HG03439 (cell line): ENCODE measurements at regions not wholly inside any gene's neighbourhood (a gene's known extent, or its start where the extent isn't known, plus 50 kb on each side); places are given as distances from the start of the nearest gene placed in this dataset.

Experiments
- ATAC-seq: cut with Tn5 transposase; IDR thresholded peaks from one replicate; pipeline ENCODE4 v1.9.1; 2021; ENCODE audit warnings: mild to moderate bottlenecking, moderate library complexity; ENCODE audit not compliant: unreplicated experiment

GRCh38 chr1:218964471-218965185 lies 209.1 kb upstream of the LYPLAL1 start:
- ATAC-seq: no peak

GRCh38 chr1:218965821-218966220 lies 207.9 kb upstream of the LYPLAL1 start:
- no peak for ATAC-seq

- no peak for ATAC-seq
Measured at GRCh38 chr1:218967254-218967653, 206.4 kb upstream of the LYPLAL1 start.

DNA sequence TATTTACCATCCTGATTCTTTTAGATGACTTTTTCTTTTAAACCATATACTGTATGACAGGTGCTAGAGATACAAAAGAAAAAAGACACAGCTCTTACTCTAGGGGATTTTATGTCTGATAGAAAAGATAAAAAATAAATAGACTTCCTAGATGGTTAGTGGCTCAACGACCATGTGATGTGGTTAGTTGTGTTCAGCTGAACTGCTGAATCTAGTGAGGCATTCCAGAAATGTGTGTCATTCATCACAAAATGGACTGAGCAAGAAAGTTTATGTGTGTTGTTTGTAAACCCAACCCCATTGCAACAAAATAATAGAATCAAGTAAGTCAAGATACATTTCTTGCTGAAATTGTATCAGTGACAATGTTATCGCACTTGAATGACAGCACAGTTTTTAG lies 205.8 kb upstream of the LYPLAL1 start:
- ATAC-seq: no peak

- no peak for ATAC-seq
Measured at GRCh38 chr1:218969006-218969405, 204.7 kb upstream of the LYPLAL1 start.

- no peak for ATAC-seq
Measured at GRCh38 chr1:218970397-218970990, 203.2 kb upstream of the LYPLAL1 start.

DNA sequence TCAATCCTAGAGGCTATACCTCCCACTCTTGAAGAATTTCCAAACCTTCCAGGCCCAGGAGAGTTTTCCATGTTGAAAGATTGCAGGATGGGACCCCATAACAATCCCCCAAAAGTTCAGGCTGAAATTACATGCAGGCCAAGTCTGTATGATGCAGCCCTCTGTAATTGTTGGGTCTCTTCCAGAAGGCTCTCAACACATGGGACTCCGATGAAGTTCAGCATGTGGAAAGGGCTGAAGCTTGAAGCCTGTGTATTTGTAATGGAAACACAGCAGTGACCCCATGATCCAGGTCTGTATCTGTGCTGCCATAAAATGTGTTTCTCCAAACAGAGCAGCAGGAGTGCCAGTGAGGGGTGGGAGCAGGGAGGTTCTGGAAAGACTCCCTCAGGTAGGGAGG lies 202.5 kb upstream of the LYPLAL1 start:
- ATAC-seq: no peak

GRCh38 chr1:218980881-218981280 lies 192.8 kb upstream of the LYPLAL1 start:
- ATAC-seq: no peak

- no peak for ATAC-seq
Measured at GRCh38 chr1:218982482-218982881, 191.2 kb upstream of the LYPLAL1 start.

- ATAC-seq: no peak
Measured at GRCh38 chr1:218983433-218983832, 190.2 kb upstream of the LYPLAL1 start.

GRCh38 chr1:218983848-218984247 lies 189.8 kb upstream of the LYPLAL1 start:
- no peak for ATAC-seq

GRCh38 chr1:218985424-218985984 lies 188.2 kb upstream of the LYPLAL1 start:
- ATAC-seq: no peak

DNA sequence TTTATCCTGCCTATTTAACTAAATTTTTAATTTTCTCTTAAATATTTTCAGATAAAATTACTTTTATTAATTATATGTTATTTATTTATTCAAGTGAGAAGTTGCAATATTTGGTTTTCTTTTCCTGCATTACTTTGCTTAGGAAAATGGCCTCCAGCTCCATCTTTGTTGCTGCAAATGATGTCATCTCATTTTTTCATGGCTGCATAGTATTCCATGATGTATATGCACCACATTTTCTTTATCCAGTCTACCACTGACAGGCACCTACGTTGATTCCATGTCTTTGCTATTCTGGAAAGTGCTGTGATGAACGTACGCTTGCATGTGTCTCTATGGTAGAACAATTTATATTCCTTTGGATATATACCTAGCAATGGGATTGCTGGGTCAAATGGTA lies 186.9 kb upstream of the LYPLAL1 start:
- ATAC-seq: no peak

DNA sequence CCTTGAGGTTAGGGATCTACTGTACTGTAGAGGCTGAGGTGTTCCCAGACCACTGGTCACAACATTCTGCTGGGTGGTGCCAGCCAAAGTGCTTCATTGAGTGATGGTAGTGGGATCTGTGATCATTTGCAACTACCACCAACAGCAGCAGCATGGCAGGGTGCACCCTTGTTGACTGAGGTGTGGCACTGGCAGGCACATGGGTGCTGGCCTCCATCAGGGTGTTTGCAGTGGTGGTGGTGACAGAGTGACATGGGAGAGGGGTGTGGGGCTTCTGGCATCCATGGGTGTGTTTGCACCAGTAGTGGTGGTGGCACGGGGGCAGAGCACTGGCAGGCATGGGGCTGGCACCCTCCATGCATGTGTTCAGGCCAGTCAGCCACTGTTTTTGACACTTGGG lies 183.7 kb upstream of the LYPLAL1 start:
- no peak for ATAC-seq

DNA sequence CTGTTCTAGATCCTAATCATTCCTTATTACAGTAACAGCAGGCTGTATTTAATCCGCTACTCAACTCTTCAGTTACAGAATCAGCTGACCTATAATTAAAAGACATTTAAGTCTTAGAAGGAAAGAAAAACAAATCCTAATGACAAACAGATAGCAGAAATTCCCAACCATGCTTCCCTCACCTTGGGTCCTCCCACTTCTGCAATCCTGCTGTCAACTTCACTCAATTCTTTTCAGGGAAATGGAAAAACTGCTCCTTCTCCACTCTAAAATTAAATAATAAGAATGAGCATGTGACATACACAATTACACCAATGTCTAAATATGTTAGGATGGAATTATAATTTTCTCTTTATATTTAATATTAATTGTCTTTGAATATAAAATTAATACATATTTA lies 182.6 kb upstream of the LYPLAL1 start:
- no peak for ATAC-seq

- no peak for ATAC-seq
Measured at GRCh38 chr1:218994615-218995014, 179.1 kb upstream of the LYPLAL1 start.

GRCh38 chr1:218995091-218995665 lies 178.5 kb upstream of the LYPLAL1 start:
- ATAC-seq: no peak

GRCh38 chr1:218996362-218996761 lies 177.3 kb upstream of the LYPLAL1 start:
- no peak for ATAC-seq

DNA sequence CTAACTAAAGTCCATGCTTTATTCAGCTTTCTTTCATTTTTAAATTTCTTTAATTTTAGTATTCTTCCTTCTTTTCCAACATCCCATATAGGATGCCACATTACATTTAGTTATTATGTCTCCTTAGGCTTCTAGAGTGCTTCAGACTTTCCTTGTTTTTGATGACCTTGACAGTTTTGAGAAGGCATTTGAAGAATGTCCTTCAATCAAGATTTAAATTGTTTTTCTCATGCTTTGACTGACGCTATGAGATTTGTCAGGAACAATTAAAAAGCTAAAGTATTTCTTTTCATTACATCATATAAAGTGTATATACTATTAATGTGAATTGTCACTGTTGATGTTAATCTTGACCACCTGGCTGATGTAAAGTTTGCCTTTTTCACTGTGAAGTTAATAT lies 173.7 kb upstream of the LYPLAL1 start:
- no peak for ATAC-seq

DNA sequence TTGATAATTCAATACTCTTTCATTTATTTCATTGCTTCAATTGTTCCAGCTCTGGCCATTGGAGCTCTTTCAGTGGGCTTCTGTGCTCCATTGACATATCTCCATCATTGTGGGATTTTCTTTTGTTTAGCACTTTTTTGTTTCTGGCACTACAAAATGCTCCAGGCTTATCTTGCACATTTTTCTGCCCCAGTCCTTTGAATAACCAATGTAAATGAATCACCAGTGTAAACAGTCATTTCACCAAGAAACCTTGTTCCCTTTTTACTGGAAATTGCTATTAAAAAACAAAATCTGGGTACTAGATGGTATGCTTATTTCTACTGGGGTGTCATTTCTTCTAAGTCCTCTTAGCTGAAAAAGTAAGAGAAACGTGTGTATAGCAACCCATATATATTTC lies 173.0 kb upstream of the LYPLAL1 start:
- ATAC-seq: no peak

GRCh38 chr1:219010720-219011119 lies 163.0 kb upstream of the LYPLAL1 start:
- ATAC-seq: no peak

GRCh38 chr1:219020386-219020785 lies 153.3 kb upstream of the LYPLAL1 start:
- ATAC-seq: no peak
